NOMO-1 treated with dmso at 0.1 percent for 144 hours (cell line): ENCODE measurements at regions not wholly inside any gene's neighbourhood (a gene's known extent, or its start where the extent isn't known, plus 50 kb on each side); places are given as distances from the start of the nearest gene placed in this dataset.
"Not testable (repeated sequence)": the region's sequence is repeated elsewhere in the genome, so short reads cannot be mapped to it uniquely, and the experiment has no call there.

Experiments used
- DNase-seq: peaks from one replicate; lab custom pipeline; 2025; ENCODE audit not compliant: unreplicated experiment; lab: John Stamatoyannopoulos, UW

GRCh38 chr13:112219740-112220139 is 152.8 kb downstream of the SOX1 start:
- DNase-seq, result no peak

- DNase-seq, result no peak
Observed at GRCh38 chr13:112220296-112220875, 153.4 kb downstream of the SOX1 start.

GRCh38 chr13:112220925-112221324 is 154.0 kb downstream of the SOX1 start:
- DNase-seq, result no peak

- DNase-seq, result no peak
Observed at GRCh38 chr13:112222971-112223370, 153.2 kb upstream of the SPACA7 start.

- DNase-seq, result not testable (repeated sequence)
Observed at GRCh38 chr13:112223929-112224328, 152.2 kb upstream of the SPACA7 start.

- DNase-seq, result no peak
Observed at GRCh38 chr13:112225429-112226090, 150.6 kb upstream of the SPACA7 start.

- no peak for DNase-seq
Observed at GRCh38 chr13:112226320-112227002, 149.7 kb upstream of the SPACA7 start.

GRCh38 chr13:112227031-112227430 is 149.1 kb upstream of the SPACA7 start:
- no peak for DNase-seq

GRCh38 chr13:112229445-112229844 is 146.7 kb upstream of the SPACA7 start:
- no peak for DNase-seq

- no peak for DNase-seq
Observed at GRCh38 chr13:112229992-112230872, 145.9 kb upstream of the SPACA7 start.

- no peak for DNase-seq
Observed at GRCh38 chr13:112231451-112232083, 144.6 kb upstream of the SPACA7 start.

- DNase-seq, result no peak
Observed at GRCh38 chr13:112233256-112233655, 142.9 kb upstream of the SPACA7 start.

GRCh38 chr13:112233716-112234115 is 142.4 kb upstream of the SPACA7 start:
- no peak for DNase-seq

- no peak for DNase-seq
Observed at GRCh38 chr13:112234131-112234875, 141.9 kb upstream of the SPACA7 start.

- DNase-seq, result no peak
Observed at GRCh38 chr13:112236016-112236415, 140.1 kb upstream of the SPACA7 start.

GRCh38 chr13:112236539-112237197 is 139.5 kb upstream of the SPACA7 start:
- DNase-seq, result no peak

- DNase-seq, result no peak
Observed at GRCh38 chr13:112238436-112238995, 137.6 kb upstream of the SPACA7 start.

- DNase-seq, result no peak
Observed at GRCh38 chr13:112240076-112240475, 136.1 kb upstream of the SPACA7 start.

GRCh38 chr13:112241288-112241687 is 134.9 kb upstream of the SPACA7 start:
- no peak for DNase-seq
